ENCODE measurements at regions not wholly inside any gene's neighbourhood (a gene's known extent, or its start where the extent isn't known, plus 50 kb on each side); places are given as distances from the start of the nearest gene placed in this dataset.

DNA sequence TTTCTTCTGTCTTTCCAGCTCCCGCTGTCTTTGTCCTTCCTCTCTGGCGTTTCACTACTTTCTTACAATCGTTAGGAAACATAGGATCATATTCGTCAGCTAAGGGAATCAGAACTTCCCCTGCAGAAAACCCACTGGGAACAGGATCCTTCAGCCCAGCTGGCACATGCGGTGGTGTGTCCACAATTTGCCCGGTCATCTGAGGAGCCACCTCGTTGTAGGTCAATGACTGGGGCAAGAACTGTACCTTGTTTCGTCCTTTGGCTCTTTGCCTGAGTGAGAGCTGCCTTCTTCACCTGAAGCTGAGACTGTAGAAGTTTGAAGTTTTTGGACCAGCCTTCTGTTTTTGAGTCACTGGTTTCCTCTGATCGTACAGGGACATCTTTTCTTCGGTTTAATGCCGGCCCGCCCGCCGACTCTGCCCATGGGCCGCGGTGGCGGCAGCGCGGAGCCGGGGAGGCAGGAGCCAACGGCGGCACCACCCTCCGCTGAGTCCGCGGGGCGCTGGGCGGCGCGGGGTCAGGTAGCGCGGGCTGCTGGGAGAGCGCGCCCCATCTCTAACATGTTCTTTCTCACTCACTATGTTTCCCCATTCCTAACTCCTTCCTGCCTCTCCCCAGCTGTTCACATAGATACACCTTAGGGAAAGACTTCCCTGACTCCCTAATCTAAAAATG is 214.1 kb upstream of the NANOGP8 start:
- Histone ChIP-seq H3K4me3 (no peak overlapping the region), H3K36me3 (no peaks in the 10 kb centered on the region), H3K9me3 (no peaks in the 10 kb centered on the region), H3K4me1 (no peaks in the 10 kb centered on the region), H3K27ac (no peak overlapping the region), H3K27me3 (no peaks in the 10 kb centered on the region)
- WGBS, 2 donors, result 96 to 99% methylated on average over 33 of the region's 33 CpGs
- DNase-seq (ENCODE audit: low spot score in 2 of 2), result no peak
- no peak for TF ChIP-seq POLR2A (IDR thresholded peaks at IDR 0.05)
- TF ChIP-seq EP300 (IDR thresholded peaks at IDR 0.05), result no peak
- no peak for TF ChIP-seq CTCF (IDR thresholded peaks at IDR 0.05)

- Histone ChIP-seq H3K27ac (no peak overlapping the region), H3K4me1 (peaks cover 0 to 4% (median 0%) of the 10 kb centered on the region in 4 donors), H3K36me3 (no peaks in the 10 kb centered on the region), H3K4me3 (no peak overlapping the region), H3K9me3 (no peaks in the 10 kb centered on the region), H3K27me3 (no peaks in the 10 kb centered on the region)
- DNase-seq (ENCODE audit: low spot score in 2 of 2), result no peak
- WGBS, 2 donors, result 94 to 96% methylated on average over 16 of the region's 16 CpGs
- no peak for TF ChIP-seq POLR2A (IDR thresholded peaks at IDR 0.05)
- TF ChIP-seq EP300 (IDR thresholded peaks at IDR 0.05), result no peak
- TF ChIP-seq CTCF (IDR thresholded peaks at IDR 0.05), result no peak
Observed at GRCh38 chr15:35298509-35298908, 213.4 kb upstream of the NANOGP8 start.

GRCh38 chr15:35293353-35294130 is 208.4 kb upstream of the NANOGP8 start:
- Histone ChIP-seq H3K4me1 (peaks cover 0 to 8% (median 0%) of the 10 kb centered on the region in 4 donors), H3K9me3 (no peaks in the 10 kb centered on the region), H3K27ac (no peak overlapping the region), H3K36me3 (no peaks in the 10 kb centered on the region), H3K27me3 (no peaks in the 10 kb centered on the region), H3K4me3 (no peak overlapping the region)
- DNase-seq (ENCODE audit: low spot score in 2 of 2), result no peak
- WGBS, 2 donors, result 53 to 59% methylated on average over 4 of the region's 4 CpGs
- TF ChIP-seq EP300 (IDR thresholded peaks at IDR 0.05), result no peak
- TF ChIP-seq POLR2A (IDR thresholded peaks at IDR 0.05), result no peak
- TF ChIP-seq CTCF (IDR thresholded peaks at IDR 0.05), result no peak

- DNase-seq (ENCODE audit: low spot score in 2 of 2), result no peak
- H3K9me3 ChIP-seq, result no peaks in the 10 kb centered on the region
- H3K36me3 ChIP-seq, result no peaks in the 10 kb centered on the region
- no peaks in the 10 kb centered on the region for H3K27me3 ChIP-seq
- H3K4me1 ChIP-seq, result peaks cover 0 to 8% (median 0%) of the 10 kb centered on the region in 4 donors
- TF ChIP-seq EP300 (IDR thresholded peaks at IDR 0.05) (no peak), POLR2A (IDR thresholded peaks at IDR 0.05) (no peak), CTCF (IDR thresholded peaks at IDR 0.05) (no peak)
- 77 to 84% methylated on average over 5 of the region's 5 CpGs for WGBS, 2 donors
- H3K4me3 ChIP-seq, result no peak overlapping the region
- no peak overlapping the region for H3K27ac ChIP-seq
Observed at GRCh38 chr15:35290301-35290721, 205.2 kb upstream of the NANOGP8 start.

DNA sequence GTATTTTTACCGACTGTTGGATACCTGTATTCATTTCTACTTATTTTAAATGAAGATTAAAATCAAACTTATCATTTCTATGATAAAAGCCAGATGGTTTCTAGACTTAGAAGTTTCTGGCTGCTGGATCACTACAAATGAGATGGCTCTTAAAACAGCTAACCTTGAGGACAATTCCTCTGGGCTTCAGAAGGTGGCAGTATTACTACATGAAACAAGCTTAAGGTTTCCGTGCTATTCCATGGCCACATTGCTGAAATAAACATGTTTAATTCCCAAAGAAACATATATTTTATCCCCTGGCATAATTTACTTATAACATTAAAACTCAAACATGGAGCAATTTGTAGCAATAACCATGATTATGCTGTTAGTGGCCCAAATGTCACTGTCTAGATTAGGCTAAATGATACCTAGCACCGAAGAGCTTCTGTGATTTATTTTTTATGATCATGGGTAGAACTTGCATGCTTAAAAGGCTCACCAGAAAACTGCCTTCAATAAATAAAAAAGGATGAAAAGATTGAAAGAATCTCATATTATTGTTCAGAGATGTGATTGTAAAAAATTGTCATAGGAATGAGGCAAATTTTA is 204.0 kb upstream of the NANOGP8 start:
- H3K27ac ChIP-seq, result no peak overlapping the region
- H3K36me3 ChIP-seq, result no peaks in the 10 kb centered on the region
- no peak overlapping the region for H3K4me3 ChIP-seq
- H3K27me3 ChIP-seq, result no peaks in the 10 kb centered on the region
- no peaks in the 10 kb centered on the region for H3K9me3 ChIP-seq
- no peak for DNase-seq (ENCODE audit: low spot score in 2 of 2)
- H3K4me1 ChIP-seq, result peaks cover 0 to 8% (median 0%) of the 10 kb centered on the region in 4 donors
- 31 to 40% methylated on average over 3 of the region's 3 CpGs for WGBS, 2 donors
- TF ChIP-seq POLR2A (IDR thresholded peaks at IDR 0.05) (no peak), CTCF (IDR thresholded peaks at IDR 0.05) (peak; percentile 39 to 64 (median 47))
